Astrocyte of the spinal cord (primary cell): ENCODE measurements at regions not wholly inside any gene's neighbourhood (a gene's known extent, or its start where the extent isn't known, plus 50 kb on each side); places are given as distances from the start of the nearest gene placed in this dataset.

Experiments
- DNase-seq: peaks from one replicate; pipeline ENCODE4 v3.0.0; 2011; ENCODE audit warnings: low read depth, low spot score
- H3K4me3 ChIP-seq: 2 replicates; pipeline ENCODE4 v1.5.1; 2011; ENCODE audit warnings: low read depth, mild to moderate bottlenecking, low read length, moderate library complexity
- CTCF ChIP-seq: IDR thresholded peaks from 2 replicates; pipeline ENCODE4 v1.5.1; 2012; ENCODE audit warnings: low read depth, mild to moderate bottlenecking, low read length, inconsistent platforms
- in situ Hi-C: cut with HindIII; loops from 2 replicates; pipeline ENCODE4 v1.10.0; 2017; ENCODE audit warnings: low sequenced_read_pairs

GRCh38 chrX:110563282-110563681, 204.6 kb downstream of the RTL9 start:
- H3K4me3 ChIP-seq: no peak overlapping the region
- TF ChIP-seq CTCF: no peak
- in situ Hi-C loops: no loop called here
- peak; percentile 51 for DNase-seq

GRCh38 chrX:110568441-110568840, 209.8 kb downstream of the RTL9 start:
- in situ Hi-C loops: no loop called here
- H3K4me3 ChIP-seq: no peak overlapping the region
- no peak for TF ChIP-seq CTCF
- DNase-seq: peak; percentile 7

- no peak for TF ChIP-seq CTCF
- in situ Hi-C loops: no loop called here
- peak; percentile 23 for DNase-seq
- no peak overlapping the region for H3K4me3 ChIP-seq
Observed at GRCh38 chrX:110569506-110569905, 210.9 kb downstream of the RTL9 start.

- TF ChIP-seq CTCF: no peak
- H3K4me3 ChIP-seq: no peak overlapping the region
- in situ Hi-C loops: no loop called here
- no peak for DNase-seq
Observed at GRCh38 chrX:110578270-110578669, 217.3 kb downstream of the CHRDL1 start.

- in situ Hi-C loops: no loop called here
- no peak overlapping the region for H3K4me3 ChIP-seq
- no peak for DNase-seq
- no peak for TF ChIP-seq CTCF
Observed at GRCh38 chrX:110584083-110584482, 211.5 kb downstream of the CHRDL1 start.

- in situ Hi-C loops: no loop called here
- TF ChIP-seq CTCF: no peak
- DNase-seq: no peak
- H3K4me3 ChIP-seq: no peak overlapping the region
Observed at GRCh38 chrX:110588164-110588563, 207.5 kb downstream of the CHRDL1 start.

GRCh38 chrX:110588853-110589252, 206.8 kb downstream of the CHRDL1 start:
- no peak for DNase-seq
- TF ChIP-seq CTCF: no peak
- no peak overlapping the region for H3K4me3 ChIP-seq
- in situ Hi-C loops: no loop called here
